Epithelial cell of esophagus (primary cell): ENCODE measurements at regions not wholly inside any gene's neighbourhood (a gene's known extent, or its start where the extent isn't known, plus 50 kb on each side); places are given as distances from the start of the nearest gene placed in this dataset.

ENCODE experiments used
- DNase-seq: peaks from one replicate; pipeline ENCODE4 v3.0.0; 2010; ENCODE audit warnings: low read depth
- H3K4me3 ChIP-seq: 2 replicates; pipeline ENCODE4 v1.5.1; 2011; ENCODE audit warnings: mild to moderate bottlenecking, low read length, control low read depth
- CTCF ChIP-seq: IDR thresholded peaks from 2 replicates; pipeline ENCODE4 v1.5.1; 2011; ENCODE audit warnings: low read depth, mild to moderate bottlenecking, low read length, control low read depth, inconsistent platforms; ENCODE audit not compliant: insufficient read depth; ENCODE audit errors: missing control alignments

GRCh38 chr2:156955701-156956100 lies 301.8 kb upstream of the GALNT5 start:
- TF ChIP-seq CTCF = no peak
- H3K4me3 ChIP-seq = no peak overlapping the region
- peak; percentile 75 for DNase-seq

- no peak overlapping the region for H3K4me3 ChIP-seq
- no peak for TF ChIP-seq CTCF
- peak; percentile 82 for DNase-seq
These were observed 301.3 kb upstream of the GALNT5 start for GRCh38 chr2:156956161-156956560.

- no peak for TF ChIP-seq CTCF
- no peak overlapping the region for H3K4me3 ChIP-seq
- DNase-seq = no peak
These were observed 299.1 kb upstream of the GALNT5 start for GRCh38 chr2:156958374-156958773.

- no peak for DNase-seq
- TF ChIP-seq CTCF = no peak
- no peak overlapping the region for H3K4me3 ChIP-seq
These were observed 298.0 kb upstream of the GALNT5 start for GRCh38 chr2:156959481-156959880.

GRCh38 chr2:156982615-156983014 lies 274.9 kb upstream of the GALNT5 start:
- no peak for TF ChIP-seq CTCF
- no peak for DNase-seq
- no peak overlapping the region for H3K4me3 ChIP-seq

- no peak for TF ChIP-seq CTCF
- no peak overlapping the region for H3K4me3 ChIP-seq
- no peak for DNase-seq
These were observed 271.0 kb upstream of the GALNT5 start for GRCh38 chr2:156986339-156986988.

GRCh38 chr2:156999661-157000060 lies 257.8 kb upstream of the GALNT5 start:
- H3K4me3 ChIP-seq = no peak overlapping the region
- no peak for TF ChIP-seq CTCF
- peak; percentile 68 for DNase-seq
